GM18868 (cell line): ENCODE measurements at regions not wholly inside any gene's neighbourhood (a gene's known extent, or its start where the extent isn't known, plus 50 kb on each side); places are given as distances from the start of the nearest gene placed in this dataset.

ENCODE experiments used
- ATAC-seq: cut with Tn5 transposase; IDR thresholded peaks from one replicate; pipeline ENCODE4 v1.9.1; 2021; ENCODE audit warnings: mild to moderate bottlenecking, moderate library complexity; ENCODE audit not compliant: unreplicated experiment

GRCh38 chr1:221184131-221184794 is 305.0 kb downstream of the HLX start:
- no peak for ATAC-seq

DNA sequence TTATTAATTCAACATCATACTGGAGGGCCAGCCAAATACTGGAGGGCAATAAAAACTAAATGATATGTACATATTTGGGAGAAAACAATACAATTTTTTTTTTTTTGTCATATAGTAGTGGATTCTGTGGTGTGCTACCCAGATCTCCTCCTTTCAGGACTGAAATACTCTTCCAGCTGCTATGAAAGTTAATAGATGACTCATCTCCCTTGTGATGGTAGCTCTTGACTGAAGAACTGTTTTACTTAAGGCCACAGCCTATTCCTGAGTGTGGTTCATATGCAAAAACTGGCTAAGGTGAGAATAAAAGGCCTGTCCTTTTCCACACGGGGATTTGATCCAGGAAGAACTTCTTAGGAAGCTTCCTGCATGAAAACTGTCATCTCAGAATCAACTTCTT is 307.9 kb downstream of the HLX start:
- ATAC-seq: no peak

GRCh38 chr1:221188458-221188857 is 309.2 kb downstream of the HLX start:
- ATAC-seq: no peak

DNA sequence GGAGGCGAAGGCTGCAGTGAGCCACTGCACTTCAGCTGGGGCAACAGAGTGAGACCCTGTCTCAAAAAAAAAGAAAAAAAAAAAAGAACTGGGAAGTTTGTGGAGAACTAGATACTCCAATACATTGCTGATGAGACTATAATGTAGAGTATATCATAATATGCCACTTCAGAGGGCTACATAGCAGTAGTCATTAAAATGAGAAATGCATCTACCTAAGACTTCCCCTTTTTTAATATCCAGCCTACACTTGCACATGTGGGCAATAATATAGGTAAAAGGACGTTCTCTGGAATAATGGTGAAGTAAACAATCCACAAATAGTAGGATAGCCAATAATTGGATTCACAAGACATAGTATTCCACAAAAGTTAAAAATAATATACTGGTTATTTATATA is 311.0 kb downstream of the HLX start:
- no peak for ATAC-seq

DNA sequence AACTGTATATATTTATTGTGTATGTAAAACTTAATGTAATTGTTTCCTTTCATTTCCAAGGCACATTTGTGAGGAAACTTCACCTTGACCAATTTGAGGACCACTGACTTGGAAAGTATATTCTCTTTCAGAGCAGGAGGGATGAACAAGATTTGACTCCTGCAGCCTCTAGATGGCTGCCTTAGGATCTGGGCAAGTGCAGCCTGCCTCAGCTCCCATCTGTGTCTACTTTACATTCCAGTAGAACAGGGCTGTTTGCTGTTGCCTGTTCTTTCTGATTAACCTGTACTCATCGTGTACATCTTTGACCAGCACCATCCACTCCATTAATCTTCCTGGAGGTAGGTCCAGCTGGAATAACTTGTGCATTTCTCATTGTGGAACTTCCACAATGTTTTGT is 312.8 kb downstream of the HLX start:
- no peak for ATAC-seq

DNA sequence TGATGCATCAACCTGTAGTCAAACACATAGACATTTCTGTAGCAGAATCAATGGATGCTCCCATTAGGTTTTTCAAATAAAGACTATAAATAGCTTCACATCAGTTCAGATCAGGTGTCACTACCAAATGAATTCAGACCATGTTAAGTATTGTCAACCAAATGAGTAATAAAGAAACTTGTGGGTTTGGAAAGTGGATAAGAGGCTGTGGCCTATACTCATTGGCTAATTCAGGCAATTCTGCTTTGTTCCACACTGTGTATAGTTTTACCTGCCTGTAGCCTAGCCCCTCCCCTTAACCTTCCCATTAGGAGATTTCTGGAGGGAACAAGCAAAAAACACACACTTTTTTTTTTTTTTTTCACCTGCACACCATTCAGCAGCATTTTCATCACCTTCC is 321.2 kb downstream of the HLX start:
- ATAC-seq: no peak

- ATAC-seq: no peak
Measured at GRCh38 chr1:221201773-221202172, 322.5 kb downstream of the HLX start.

DNA sequence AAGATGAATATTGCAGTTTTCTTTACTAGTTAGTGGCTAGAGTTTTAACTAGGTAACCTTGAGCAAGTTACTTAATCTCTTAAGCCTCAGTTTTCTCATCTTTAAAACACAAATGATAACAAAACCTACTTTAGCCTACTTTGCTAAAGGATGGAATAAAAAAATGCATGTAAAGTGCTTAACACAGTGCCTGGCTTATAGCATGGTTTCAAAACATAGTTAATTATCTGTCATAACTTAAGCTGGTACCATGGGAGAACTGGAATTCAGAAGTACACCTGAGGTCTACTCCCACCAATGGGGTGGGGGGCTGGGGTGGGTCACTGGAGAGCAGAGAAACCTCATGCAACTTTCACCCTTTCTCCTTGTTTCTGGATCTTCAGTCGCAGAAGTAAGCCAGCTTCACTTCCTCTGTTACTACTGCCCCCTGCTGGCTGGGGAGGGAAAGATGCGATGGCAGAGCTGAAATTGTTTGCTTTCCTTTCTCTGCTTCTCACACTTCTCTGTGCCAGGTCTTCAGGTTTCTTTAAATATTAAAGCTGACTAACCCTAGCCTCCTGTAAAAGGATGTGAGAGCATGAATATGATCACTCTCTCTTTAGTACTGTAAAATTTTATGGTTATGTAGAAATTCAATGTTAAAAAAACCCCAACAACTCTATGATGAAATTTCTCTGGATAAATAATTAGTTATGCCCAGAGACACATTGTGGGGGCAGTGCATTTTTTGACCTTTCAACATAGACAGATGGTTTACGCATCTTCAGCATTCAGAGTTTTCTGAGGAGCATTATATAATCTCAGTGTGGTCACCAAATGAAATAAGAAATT is 324.2 kb downstream of the HLX start:
- peak; percentile 77 for ATAC-seq

- ATAC-seq: no peak
Measured at GRCh38 chr1:221204055-221204833, 325.0 kb downstream of the HLX start.

DNA sequence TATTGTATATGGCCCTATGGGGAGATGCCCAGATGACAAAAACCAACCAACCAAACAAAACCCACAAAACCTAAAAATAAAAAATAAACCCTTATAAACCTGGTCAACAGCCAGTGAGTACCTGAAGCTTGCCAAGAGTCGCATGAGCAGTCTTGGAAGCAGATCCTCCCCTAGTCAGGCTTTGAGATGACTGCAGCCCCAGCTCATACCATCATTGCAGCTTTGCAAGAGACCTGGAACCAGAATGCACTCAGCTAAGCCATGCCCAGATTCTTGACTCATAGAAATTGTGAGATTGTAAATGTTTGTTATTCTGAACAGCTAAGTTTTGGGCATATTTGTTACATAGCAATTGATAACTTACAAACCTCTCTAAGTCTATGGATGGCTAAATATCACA is 326.8 kb downstream of the HLX start:
- ATAC-seq: no peak

DNA sequence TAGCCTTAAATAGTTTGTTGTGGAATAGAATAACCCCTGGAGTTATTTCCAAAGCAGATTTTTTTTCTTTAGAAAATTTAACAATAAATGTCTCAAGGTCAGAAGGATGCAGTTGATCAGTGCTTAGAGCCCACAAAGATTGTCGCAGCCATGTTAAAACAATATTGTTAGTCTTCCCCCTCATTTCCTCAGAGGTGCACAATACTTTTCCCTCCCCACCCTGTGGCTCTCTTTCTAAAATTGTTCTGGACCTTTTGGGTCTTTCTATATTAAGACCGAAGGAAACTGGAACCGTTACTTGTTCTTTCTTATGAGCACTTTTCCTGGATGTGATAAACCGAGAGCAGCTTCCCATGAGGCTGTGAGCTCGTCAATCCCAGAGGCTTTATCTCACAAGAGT is 333.7 kb downstream of the HLX start:
- ATAC-seq: no peak

- ATAC-seq: no peak
Measured at GRCh38 chr1:221217029-221217428, 337.8 kb downstream of the HLX start.

- no peak for ATAC-seq
Measured at GRCh38 chr1:221223281-221223680, 344.0 kb downstream of the HLX start.

- no peak for ATAC-seq
Measured at GRCh38 chr1:221227460-221227859, 348.2 kb downstream of the HLX start.

GRCh38 chr1:221227872-221228337 is 348.7 kb downstream of the HLX start:
- ATAC-seq: no peak

DNA sequence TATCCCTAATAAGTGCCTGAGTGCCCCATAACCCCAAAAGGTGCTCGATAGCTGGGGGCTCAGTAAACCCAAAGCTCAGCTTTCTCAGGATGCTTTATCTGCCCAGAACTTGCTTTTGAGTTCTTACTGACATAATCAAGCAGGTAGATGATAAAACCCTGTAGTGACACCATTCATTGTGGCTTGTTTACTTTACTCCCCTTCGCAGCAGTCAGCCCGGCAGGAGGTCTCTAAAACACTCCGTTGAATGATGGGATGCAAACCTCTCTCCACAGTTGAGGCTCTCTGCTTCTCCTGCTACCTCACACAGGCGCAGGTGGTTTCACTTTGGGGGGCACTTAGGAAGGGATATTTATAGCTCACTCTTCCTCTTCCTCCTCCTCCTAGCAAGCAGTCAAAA is 349.4 kb downstream of the HLX start:
- no peak for ATAC-seq

- no peak for ATAC-seq
Measured at GRCh38 chr1:221230605-221231004, 351.4 kb downstream of the HLX start.

DNA sequence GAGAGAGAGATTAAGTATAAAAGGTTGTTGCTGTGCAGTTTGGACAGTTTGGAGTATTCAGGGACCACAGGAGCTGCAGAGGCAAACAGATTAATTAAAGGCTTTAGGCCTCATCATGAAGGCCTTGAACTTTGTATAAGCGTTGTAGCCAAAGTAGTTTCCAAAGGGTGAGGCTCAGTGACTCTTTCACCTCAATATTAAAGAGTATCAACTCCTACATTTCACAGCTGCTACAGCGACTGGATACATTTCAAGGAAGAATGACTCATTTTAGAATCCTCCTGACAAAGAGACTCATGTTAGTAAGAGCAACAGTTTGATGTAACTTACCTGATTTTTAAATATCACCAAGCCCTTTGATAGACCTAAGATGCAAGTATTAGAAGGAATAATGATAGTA is 355.5 kb downstream of the HLX start:
- ATAC-seq: no peak

GRCh38 chr1:221237587-221237986 is 358.3 kb downstream of the HLX start:
- no peak for ATAC-seq

DNA sequence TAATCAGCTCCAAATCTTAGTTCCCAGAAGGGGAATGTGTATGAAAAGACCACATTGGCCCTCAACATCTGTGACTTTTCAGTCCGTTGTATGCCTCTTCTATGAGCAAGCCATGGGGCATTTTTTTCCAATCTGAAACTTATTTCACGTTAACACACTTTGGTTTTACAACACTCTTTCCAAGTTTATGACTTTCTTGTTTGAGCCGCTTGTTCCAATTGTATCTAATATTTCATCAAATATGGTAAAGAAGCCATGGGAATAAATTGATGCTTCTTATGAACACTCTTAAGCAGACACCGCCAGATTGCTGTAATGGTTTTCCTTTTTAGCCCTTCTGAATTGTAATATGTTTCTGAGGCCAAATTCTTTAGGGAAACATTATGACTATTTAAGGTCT is 359.9 kb downstream of the HLX start:
- no peak for ATAC-seq

- ATAC-seq: no peak
Measured at GRCh38 chr1:221239792-221240191, 360.5 kb downstream of the HLX start.

- ATAC-seq: no peak
Measured at GRCh38 chr1:221240690-221241089, 361.4 kb downstream of the HLX start.
